ENCODE measurements at regions not wholly inside any gene's neighbourhood (a gene's known extent, or its start where the extent isn't known, plus 50 kb on each side); places are given as distances from the start of the nearest gene placed in this dataset.

- WGBS, 2 donors = 82 to 85% methylated on average over 3 of the region's 3 CpGs
Measured at GRCh38 chr1:14302025-14302424, 296.5 kb upstream of the KAZN start.

DNA sequence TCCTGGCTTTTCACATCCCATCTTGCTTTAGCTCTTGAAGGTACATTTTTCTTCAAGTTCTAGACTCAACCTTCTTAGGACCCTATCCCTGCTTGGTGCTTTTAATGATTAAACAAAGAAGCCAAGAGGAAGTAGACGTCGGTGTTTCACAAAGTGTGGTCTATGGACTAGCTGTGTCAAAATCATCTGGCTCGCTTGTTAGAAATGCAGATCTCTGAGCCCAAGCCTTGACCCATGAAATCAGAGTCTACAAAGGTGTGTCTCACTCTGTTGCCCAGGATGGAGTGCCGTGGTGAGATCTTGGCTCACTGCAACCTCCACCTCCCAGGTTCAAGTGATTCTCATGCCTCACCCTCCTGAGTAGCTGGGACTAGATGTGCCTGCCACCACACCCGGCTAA, 295.5 kb upstream of the KAZN start:
- Histone ChIP-seq H3K4me3 (no peak overlapping the region), H3K9ac (ENCODE audit: insufficient read depth in 1 of 2, low read length in 2 of 2) (no peak overlapping the region), H3K4me1 (ENCODE audit: control insufficient read depth in 5 of 5, insufficient read depth in 5 of 5, low read length in 5 of 5) (peaks cover 0 to 39% (median 0%) of the 10 kb centered on the region in 5 donors), H3K9me3 (ENCODE audit: control insufficient read depth in 4 of 4, insufficient read depth in 3 of 4, low read length in 3 of 4) (no peaks in the 10 kb centered on the region), H3K27ac (ENCODE audit: low read depth in 1 of 2, low read length in 1 of 2) (no peak overlapping the region), H3K27me3 (ENCODE audit: control insufficient read depth in 3 of 3, insufficient read depth in 3 of 3, low read length in 2 of 3) (no peaks in the 10 kb centered on the region), H3K36me3 (ENCODE audit: control insufficient read depth in 4 of 4, insufficient read depth in 4 of 4, low read length in 4 of 4) (no peaks in the 10 kb centered on the region)
- DNase-seq = no peak
- WGBS, 2 donors = 73 to 79% methylated on average over 5 of the region's 5 CpGs
- ATAC-seq (ENCODE audit: insufficient read depth, low FRiP score) = no peak
- TF ChIP-seq CTCF (IDR thresholded peaks at IDR 0.05; ENCODE audit: control extremely low read depth, extremely low read depth) = no peak

More at GRCh38 chr1:14302025-14302424, 296.5 kb upstream of the KAZN start:
- H3K9ac ChIP-seq (ENCODE audit: insufficient read depth in 1 of 2, low read length in 2 of 2) = no peak overlapping the region
- ATAC-seq (ENCODE audit: insufficient read depth, low FRiP score) (no peak), DNase-seq (no peak)
- no peaks in the 10 kb centered on the region for H3K9me3 ChIP-seq (ENCODE audit: control insufficient read depth in 4 of 4, insufficient read depth in 3 of 4, low read length in 3 of 4)
- peaks cover 0 to 39% (median 0%) of the 10 kb centered on the region in 5 donors for H3K4me1 ChIP-seq (ENCODE audit: control insufficient read depth in 5 of 5, insufficient read depth in 5 of 5, low read length in 5 of 5)
- no peak for TF ChIP-seq CTCF (IDR thresholded peaks at IDR 0.05; ENCODE audit: control extremely low read depth, extremely low read depth)
- H3K36me3 ChIP-seq (ENCODE audit: control insufficient read depth in 4 of 4, insufficient read depth in 4 of 4, low read length in 4 of 4) = no peaks in the 10 kb centered on the region
- no peak overlapping the region for H3K4me3 ChIP-seq
- H3K27me3 ChIP-seq (ENCODE audit: control insufficient read depth in 3 of 3, insufficient read depth in 3 of 3, low read length in 2 of 3) = no peaks in the 10 kb centered on the region
- no peak overlapping the region for H3K27ac ChIP-seq (ENCODE audit: low read depth in 1 of 2, low read length in 1 of 2)

GRCh38 chr1:14304381-14304865, 294.1 kb upstream of the KAZN start:
- H3K9ac ChIP-seq (ENCODE audit: insufficient read depth in 1 of 2, low read length in 2 of 2) = no peak overlapping the region
- no peaks in the 10 kb centered on the region for H3K27me3 ChIP-seq (ENCODE audit: control insufficient read depth in 3 of 3, insufficient read depth in 3 of 3, low read length in 2 of 3)
- WGBS, 2 donors = 67 to 74% methylated on average over 7 of the region's 7 CpGs
- no peaks in the 10 kb centered on the region for H3K36me3 ChIP-seq (ENCODE audit: control insufficient read depth in 4 of 4, insufficient read depth in 4 of 4, low read length in 4 of 4)
- DNase-seq = peak in 2 of 3 donors; percentile 65 to 67
- H3K27ac ChIP-seq (ENCODE audit: low read depth in 1 of 2, low read length in 1 of 2) = no peak overlapping the region
- H3K4me1 ChIP-seq (ENCODE audit: control insufficient read depth in 5 of 5, insufficient read depth in 5 of 5, low read length in 5 of 5) = peaks cover 0 to 39% (median 0%) of the 10 kb centered on the region in 5 donors
- H3K9me3 ChIP-seq (ENCODE audit: control insufficient read depth in 4 of 4, insufficient read depth in 3 of 4, low read length in 3 of 4) = no peaks in the 10 kb centered on the region
- H3K4me3 ChIP-seq = no peak overlapping the region
- TF ChIP-seq CTCF (IDR thresholded peaks at IDR 0.05; ENCODE audit: control extremely low read depth, extremely low read depth) = no peak
- no peak for ATAC-seq (ENCODE audit: insufficient read depth, low FRiP score)

GRCh38 chr1:14308460-14308859, 290.0 kb upstream of the KAZN start:
- Histone ChIP-seq H3K27ac (ENCODE audit: low read depth in 1 of 2, low read length in 1 of 2) (no peak overlapping the region), H3K4me3 (no peak overlapping the region), H3K36me3 (ENCODE audit: control insufficient read depth in 4 of 4, insufficient read depth in 4 of 4, low read length in 4 of 4) (no peaks in the 10 kb centered on the region), H3K27me3 (ENCODE audit: control insufficient read depth in 3 of 3, insufficient read depth in 3 of 3, low read length in 2 of 3) (no peaks in the 10 kb centered on the region), H3K4me1 (ENCODE audit: control insufficient read depth in 5 of 5, insufficient read depth in 5 of 5, low read length in 5 of 5) (peaks cover 0 to 27% (median 0%) of the 10 kb centered on the region in 5 donors), H3K9ac (ENCODE audit: insufficient read depth in 1 of 2, low read length in 2 of 2) (no peak overlapping the region), H3K9me3 (ENCODE audit: control insufficient read depth in 4 of 4, insufficient read depth in 3 of 4, low read length in 3 of 4) (peaks cover 0 to 2% (median 1%) of the 10 kb centered on the region in 4 donors)
- 76 to 79% methylated on average over 2 of the region's 2 CpGs for WGBS, 2 donors
- no peak for ATAC-seq (ENCODE audit: insufficient read depth, low FRiP score)
- no peak for TF ChIP-seq CTCF (IDR thresholded peaks at IDR 0.05; ENCODE audit: control extremely low read depth, extremely low read depth)
- no peak for DNase-seq
